HL-60 (cell line): ENCODE measurements at regions not wholly inside any gene's neighbourhood (a gene's known extent, or its start where the extent isn't known, plus 50 kb on each side); places are given as distances from the start of the nearest gene placed in this dataset.

Experiments used
- CTCF ChIP-seq: IDR thresholded peaks from one replicate; pipeline ENCODE4 v1.5.1; 2011; ENCODE audit warnings: low read length, control low read depth, inconsistent platforms; ENCODE audit not compliant: insufficient read depth
- POLR2AphosphoS5 ChIP-seq: IDR thresholded peaks from 2 replicates; pipeline ENCODE4 v1.6.1; 2012; ENCODE audit warnings: low read depth

GRCh38 chr16:22660441-22661160 is 149.9 kb downstream of the NPIPB5 start:
- TF ChIP-seq CTCF (no peak), POLR2AphosphoS5 (no peak)
